ENCODE measurements at regions not wholly inside any gene's neighbourhood (a gene's known extent, or its start where the extent isn't known, plus 50 kb on each side); places are given as distances from the start of the nearest gene placed in this dataset.
A peak's percentile ranks its signal among the peaks of the same experiment; 100 is the strongest.

DNA sequence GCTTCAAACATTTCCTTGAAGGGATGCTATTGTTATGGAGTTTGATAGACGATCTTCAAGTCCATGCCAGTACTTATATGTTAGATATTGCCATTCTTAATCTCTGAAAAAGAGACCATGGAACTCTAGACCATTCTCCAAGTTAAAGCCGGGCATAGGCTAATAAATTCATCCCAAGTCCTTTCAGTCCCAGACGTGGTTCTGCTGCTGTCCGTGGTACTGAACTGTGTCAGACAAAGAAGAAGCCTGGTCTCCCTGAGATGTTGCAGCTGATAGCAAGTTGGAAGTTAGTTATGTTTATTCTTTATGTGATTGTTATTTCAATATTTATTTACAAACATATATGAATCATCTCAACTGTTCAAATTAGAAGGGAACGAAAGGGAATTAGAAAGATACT lies 158.7 kb downstream of the NMUR2 start:
- TF ChIP-seq, protein P1, sequence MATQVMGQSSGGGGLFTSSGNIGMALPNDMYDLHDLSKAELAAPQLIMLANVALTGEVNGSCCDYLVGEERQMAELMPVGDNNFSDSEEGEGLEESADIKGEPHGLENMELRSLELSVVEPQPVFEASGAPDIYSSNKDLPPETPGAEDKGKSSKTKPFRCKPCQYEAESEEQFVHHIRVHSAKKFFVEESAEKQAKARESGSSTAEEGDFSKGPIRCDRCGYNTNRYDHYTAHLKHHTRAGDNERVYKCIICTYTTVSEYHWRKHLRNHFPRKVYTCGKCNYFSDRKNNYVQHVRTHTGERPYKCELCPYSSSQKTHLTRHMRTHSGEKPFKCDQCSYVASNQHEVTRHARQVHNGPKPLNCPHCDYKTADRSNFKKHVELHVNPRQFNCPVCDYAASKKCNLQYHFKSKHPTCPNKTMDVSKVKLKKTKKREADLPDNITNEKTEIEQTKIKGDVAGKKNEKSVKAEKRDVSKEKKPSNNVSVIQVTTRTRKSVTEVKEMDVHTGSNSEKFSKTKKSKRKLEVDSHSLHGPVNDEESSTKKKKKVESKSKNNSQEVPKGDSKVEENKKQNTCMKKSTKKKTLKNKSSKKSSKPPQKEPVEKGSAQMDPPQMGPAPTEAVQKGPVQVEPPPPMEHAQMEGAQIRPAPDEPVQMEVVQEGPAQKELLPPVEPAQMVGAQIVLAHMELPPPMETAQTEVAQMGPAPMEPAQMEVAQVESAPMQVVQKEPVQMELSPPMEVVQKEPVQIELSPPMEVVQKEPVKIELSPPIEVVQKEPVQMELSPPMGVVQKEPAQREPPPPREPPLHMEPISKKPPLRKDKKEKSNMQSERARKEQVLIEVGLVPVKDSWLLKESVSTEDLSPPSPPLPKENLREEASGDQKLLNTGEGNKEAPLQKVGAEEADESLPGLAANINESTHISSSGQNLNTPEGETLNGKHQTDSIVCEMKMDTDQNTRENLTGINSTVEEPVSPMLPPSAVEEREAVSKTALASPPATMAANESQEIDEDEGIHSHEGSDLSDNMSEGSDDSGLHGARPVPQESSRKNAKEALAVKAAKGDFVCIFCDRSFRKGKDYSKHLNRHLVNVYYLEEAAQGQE (IDR thresholded peaks at IDR 0.05; ENCODE audit: low read depth), result peak; percentile 94
- TF ChIP-seq FOXM1 (IDR thresholded peaks at IDR 0.05; ENCODE audit: borderline replicate concordance, low read depth) (no peak), TAF1 (IDR thresholded peaks at IDR 0.05; ENCODE audit: low read depth) (no peak), NFIC (IDR thresholded peaks at IDR 0.05) (no peak)

DNA sequence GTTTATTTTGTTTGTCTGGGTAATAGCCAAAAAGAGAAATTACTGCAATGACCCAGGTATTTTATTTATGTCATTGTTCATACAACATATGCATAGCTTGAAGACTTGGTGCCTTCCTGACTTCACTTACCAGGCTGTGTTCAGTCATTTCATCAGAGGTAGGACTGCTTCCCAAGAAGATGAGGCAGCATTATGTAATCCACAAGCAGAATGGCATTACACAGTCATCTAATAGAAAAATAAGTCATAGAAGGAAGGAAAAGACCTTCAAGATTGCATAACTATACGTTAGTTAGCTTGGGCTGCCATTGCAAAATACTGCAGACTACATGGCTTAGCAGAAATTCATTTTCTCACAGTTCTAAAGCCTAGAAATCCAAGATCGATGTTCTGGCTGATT lies 167.5 kb downstream of the NMUR2 start:
- no peak for TF ChIP-seq RAD21 (IDR thresholded peaks at IDR 0.05; ENCODE audit: low read depth)

DNA sequence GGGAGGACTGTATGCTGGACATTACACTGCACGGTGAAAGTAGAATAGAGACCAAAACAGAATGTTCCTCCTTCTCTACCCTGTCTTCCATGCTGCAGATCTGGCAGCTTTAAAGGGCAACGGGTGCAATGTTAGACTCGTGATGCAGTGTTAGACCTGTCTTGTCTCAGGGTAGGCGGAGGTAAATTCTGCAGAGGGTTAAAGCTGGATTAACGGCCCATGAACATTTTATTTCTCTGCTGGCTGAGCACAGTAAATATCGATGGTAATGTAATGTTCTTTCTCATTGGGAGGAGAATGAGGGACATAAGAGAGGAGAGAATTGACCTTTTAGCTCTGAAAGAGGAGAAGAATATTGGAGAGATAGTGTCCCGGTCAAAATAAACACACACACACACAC lies 178.9 kb downstream of the NMUR2 start:
- TF ChIP-seq YY1 (IDR thresholded peaks at IDR 0.05; ENCODE audit: low read depth) (no peak), TAF1 (IDR thresholded peaks at IDR 0.05; ENCODE audit: low read depth) (no peak), CEBPB (IDR thresholded peaks at IDR 0.05) (no peak), FOXM1 (IDR thresholded peaks at IDR 0.05; ENCODE audit: borderline replicate concordance, low read depth) (no peak), TEAD4 (IDR thresholded peaks at IDR 0.05) (no peak), ZBTB7A (IDR thresholded peaks at IDR 0.05; ENCODE audit: low read depth) (no peak), CREB1 (IDR thresholded peaks at IDR 0.05; ENCODE audit: low read depth) (no peak), RAD21 (IDR thresholded peaks at IDR 0.05; ENCODE audit: low read depth) (no peak), TCF12 (IDR thresholded peaks at IDR 0.05; ENCODE audit: low read depth) (no peak), EGR1 (IDR thresholded peaks at IDR 0.05) (no peak), NFIC (IDR thresholded peaks at IDR 0.05) (no peak), EP300 (IDR thresholded peaks at IDR 0.05; ENCODE audit: borderline replicate concordance) (no peak)
- TF ChIP-seq, protein P2, sequence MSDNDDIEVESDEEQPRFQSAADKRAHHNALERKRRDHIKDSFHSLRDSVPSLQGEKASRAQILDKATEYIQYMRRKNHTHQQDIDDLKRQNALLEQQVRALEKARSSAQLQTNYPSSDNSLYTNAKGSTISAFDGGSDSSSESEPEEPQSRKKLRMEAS (IDR thresholded peaks at IDR 0.05), result no peak
- TF ChIP-seq, protein P1 (IDR thresholded peaks at IDR 0.05; ENCODE audit: low read depth), result no peak
- TF ChIP-seq, protein P3, sequence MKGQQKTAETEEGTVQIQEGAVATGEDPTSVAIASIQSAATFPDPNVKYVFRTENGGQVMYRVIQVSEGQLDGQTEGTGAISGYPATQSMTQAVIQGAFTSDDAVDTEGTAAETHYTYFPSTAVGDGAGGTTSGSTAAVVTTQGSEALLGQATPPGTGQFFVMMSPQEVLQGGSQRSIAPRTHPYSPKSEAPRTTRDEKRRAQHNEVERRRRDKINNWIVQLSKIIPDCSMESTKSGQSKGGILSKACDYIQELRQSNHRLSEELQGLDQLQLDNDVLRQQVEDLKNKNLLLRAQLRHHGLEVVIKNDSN (IDR thresholded peaks at IDR 0.05), result no peak

DNA sequence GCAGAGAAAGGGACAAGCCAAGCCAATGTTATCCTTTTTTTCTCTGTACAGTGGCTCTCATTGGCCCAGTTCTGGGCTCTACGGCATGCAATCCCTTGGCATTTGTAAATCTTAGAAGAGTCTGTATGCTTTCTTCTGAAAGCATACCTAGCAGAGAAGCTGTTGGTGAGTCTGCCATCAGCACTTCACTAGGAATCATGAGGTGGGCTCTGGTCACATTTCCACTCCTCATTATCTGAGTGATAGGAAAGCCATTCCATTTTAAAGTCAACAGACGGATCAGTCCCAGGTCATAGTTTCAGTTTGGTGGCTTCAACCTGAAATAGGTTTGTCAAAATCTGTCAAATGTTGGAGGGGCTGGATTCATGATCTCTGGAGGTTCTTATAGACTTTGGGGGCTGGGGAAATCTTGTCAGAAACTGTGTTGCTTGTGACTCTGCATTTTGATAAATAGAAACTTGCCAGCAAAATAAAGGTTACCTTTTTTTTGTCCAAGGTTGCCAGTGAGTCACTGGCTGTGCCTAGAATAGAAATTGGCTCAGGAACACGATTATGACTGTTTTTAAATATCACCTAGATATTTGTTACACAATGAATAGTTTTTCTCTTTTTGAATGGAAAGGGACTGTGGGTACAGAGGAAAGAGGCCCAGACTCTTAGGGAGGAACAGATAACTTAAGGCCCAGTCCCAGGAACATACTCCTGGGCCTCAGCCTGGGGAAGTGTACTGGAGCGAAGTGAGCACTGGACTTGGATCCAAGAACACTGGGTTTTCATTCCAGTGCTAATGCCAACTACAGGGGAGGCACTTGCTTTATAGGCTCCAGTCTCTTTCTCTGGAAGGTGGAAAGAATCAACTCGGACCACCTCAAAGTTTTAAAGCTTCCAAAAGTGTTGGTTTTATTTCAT lies 183.1 kb downstream of the NMUR2 start:
- TF ChIP-seq YY1 (IDR thresholded peaks at IDR 0.05; ENCODE audit: low read depth) (no peak), RAD21 (IDR thresholded peaks at IDR 0.05; ENCODE audit: low read depth) (no peak), NFIC (IDR thresholded peaks at IDR 0.05) (no peak), TAF1 (IDR thresholded peaks at IDR 0.05; ENCODE audit: low read depth) (no peak)

DNA sequence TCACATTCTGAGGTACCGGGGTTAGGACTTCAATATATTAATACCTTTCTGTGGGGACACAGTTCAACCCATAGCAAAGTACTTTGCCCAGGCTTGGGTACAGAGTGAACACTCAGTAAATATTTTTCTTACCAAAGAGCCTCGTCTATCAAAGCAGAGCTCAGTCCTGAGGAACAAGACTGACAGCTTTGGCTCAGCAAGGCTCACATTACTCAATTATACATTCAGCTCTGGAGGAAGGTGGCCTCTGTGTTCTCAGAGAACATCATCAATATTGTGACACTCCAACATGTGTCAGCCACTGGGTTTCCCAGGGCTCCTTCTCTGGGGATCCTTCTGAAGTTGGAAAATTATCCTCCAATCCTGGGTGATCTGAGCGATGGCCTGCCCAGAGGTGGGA lies 186.4 kb downstream of the NMUR2 start:
- TF ChIP-seq ZBTB7A (IDR thresholded peaks at IDR 0.05; ENCODE audit: low read depth), result no peak
- TF ChIP-seq EGR1 (IDR thresholded peaks at IDR 0.05), result no peak
- no peak for TF ChIP-seq TEAD4 (IDR thresholded peaks at IDR 0.05)
- TF ChIP-seq, protein P3 (IDR thresholded peaks at IDR 0.05), result no peak
- no peak for TF ChIP-seq CEBPB (IDR thresholded peaks at IDR 0.05)
- no peak for TF ChIP-seq FOXM1 (IDR thresholded peaks at IDR 0.05; ENCODE audit: borderline replicate concordance, low read depth)

DNA sequence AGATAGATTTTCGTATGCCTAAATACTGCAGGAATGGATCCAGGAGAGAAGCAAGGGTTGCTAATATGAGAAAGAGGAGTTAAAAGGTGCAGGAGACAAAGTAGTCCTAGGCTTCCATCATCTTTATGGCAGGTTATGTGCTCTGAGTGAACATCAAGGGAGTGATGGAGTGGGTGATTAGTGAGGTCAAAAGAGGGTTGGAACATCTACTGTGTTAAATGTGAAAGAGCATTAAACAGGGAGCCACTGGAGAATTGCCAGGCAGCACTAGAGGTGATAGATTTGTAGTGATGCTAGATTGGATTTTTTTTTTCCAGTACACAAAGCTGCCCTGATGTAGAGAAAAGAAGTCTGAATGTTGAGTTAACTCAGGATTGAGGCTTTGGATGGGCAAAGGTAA lies 199.3 kb downstream of the NMUR2 start:
- TF ChIP-seq YY1 (IDR thresholded peaks at IDR 0.05; ENCODE audit: low read depth), result no peak
- TF ChIP-seq TEAD4 (IDR thresholded peaks at IDR 0.05), result no peak
- no peak for TF ChIP-seq CEBPB (IDR thresholded peaks at IDR 0.05)
- TF ChIP-seq TAF1 (IDR thresholded peaks at IDR 0.05; ENCODE audit: low read depth), result no peak
- no peak for TF ChIP-seq RAD21 (IDR thresholded peaks at IDR 0.05; ENCODE audit: low read depth)
- TF ChIP-seq NFIC (IDR thresholded peaks at IDR 0.05), result no peak
- TF ChIP-seq EP300 (IDR thresholded peaks at IDR 0.05; ENCODE audit: borderline replicate concordance), result no peak
- TF ChIP-seq, protein P1 (IDR thresholded peaks at IDR 0.05; ENCODE audit: low read depth), result no peak
- TF ChIP-seq ZBTB7A (IDR thresholded peaks at IDR 0.05; ENCODE audit: low read depth), result no peak
- no peak for TF ChIP-seq TCF12 (IDR thresholded peaks at IDR 0.05; ENCODE audit: low read depth)
- TF ChIP-seq, protein P2 (IDR thresholded peaks at IDR 0.05), result no peak
- TF ChIP-seq EGR1 (IDR thresholded peaks at IDR 0.05), result no peak
- no peak for TF ChIP-seq CREB1 (IDR thresholded peaks at IDR 0.05; ENCODE audit: low read depth)
- TF ChIP-seq FOXM1 (IDR thresholded peaks at IDR 0.05; ENCODE audit: borderline replicate concordance, low read depth), result no peak

Data from Ishikawa (cell line).